ENCODE measurements at regions not wholly inside any gene's neighbourhood (a gene's known extent, or its start where the extent isn't known, plus 50 kb on each side); places are given as distances from the start of the nearest gene placed in this dataset.

DNA sequence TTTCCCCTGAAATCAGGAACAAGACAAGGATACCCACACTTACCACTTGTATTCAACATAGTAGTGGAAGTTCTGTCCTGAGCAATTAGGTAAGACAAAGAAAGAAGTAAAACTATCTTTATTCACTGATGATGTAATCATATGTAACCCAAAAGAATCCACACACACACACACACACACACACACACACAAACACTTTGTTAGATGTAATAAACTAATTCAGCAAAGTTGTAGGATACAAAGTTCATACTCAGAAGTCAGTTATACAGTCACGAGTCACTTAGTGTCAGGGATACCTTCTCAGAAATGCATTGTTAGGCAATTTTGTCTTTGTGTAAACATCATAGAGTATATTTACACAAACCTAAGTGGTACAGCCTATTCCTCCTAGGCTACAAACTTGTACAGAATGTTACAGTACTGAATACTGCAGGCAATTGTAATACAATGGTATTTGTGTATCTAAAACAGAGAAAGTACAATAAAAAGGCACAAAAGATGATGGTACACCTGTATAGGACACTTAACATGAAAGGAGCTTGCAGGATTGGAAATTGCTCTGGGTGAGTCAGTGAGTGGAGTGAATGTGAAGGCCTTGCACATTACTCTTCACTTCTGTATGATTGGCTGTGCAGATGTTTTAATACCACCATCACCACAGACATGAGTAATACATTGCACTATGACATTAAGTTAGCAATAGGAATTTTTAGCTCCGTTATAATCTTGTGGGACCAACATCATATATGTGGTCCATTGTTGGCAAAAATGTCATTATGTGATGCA, 370.1 kb downstream of the ZFHX3 start:
- intact Hi-C loops (cut with micrococcal nuclease), result no loop called here
- H3K27ac Mint-ChIP-seq, result no peak overlapping the region
- H3K4me3 Mint-ChIP-seq (ENCODE audit: low read depth), result no peak overlapping the region
- no peaks in the 10 kb centered on the region for H3K27me3 Mint-ChIP-seq (ENCODE audit: low read depth)
- DNase-seq (ENCODE audit: low spot score), result no peak
- no peaks in the 10 kb centered on the region for H3K4me1 Mint-ChIP-seq (ENCODE audit: low read depth)
- peaks cover 5% of the 10 kb centered on the region for H3K9me3 Mint-ChIP-seq
- H3K36me3 Mint-ChIP-seq (ENCODE audit: low read depth), result no peaks in the 10 kb centered on the region

GRCh38 chr16:72673118-72673517, 374.8 kb downstream of the ZFHX3 start:
- H3K36me3 Mint-ChIP-seq (ENCODE audit: low read depth), result no peaks in the 10 kb centered on the region
- intact Hi-C loops (cut with micrococcal nuclease), result no loop called here
- no peak overlapping the region for H3K4me3 Mint-ChIP-seq (ENCODE audit: low read depth)
- no peaks in the 10 kb centered on the region for H3K27me3 Mint-ChIP-seq (ENCODE audit: low read depth)
- DNase-seq (ENCODE audit: low spot score), result no peak
- H3K9me3 Mint-ChIP-seq, result peaks cover 20% of the 10 kb centered on the region
- H3K4me1 Mint-ChIP-seq (ENCODE audit: low read depth), result no peaks in the 10 kb centered on the region
- H3K27ac Mint-ChIP-seq, result no peak overlapping the region

GRCh38 chr16:72666267-72666666, 381.7 kb downstream of the ZFHX3 start:
- Mint-ChIP-seq H3K4me3 (ENCODE audit: low read depth) (no peak overlapping the region), H3K27me3 (ENCODE audit: low read depth) (peaks cover 7% of the 10 kb centered on the region), H3K27ac (no peak overlapping the region), H3K36me3 (ENCODE audit: low read depth) (no peaks in the 10 kb centered on the region), H3K9me3 (peaks cover 5% of the 10 kb centered on the region), H3K4me1 (ENCODE audit: low read depth) (peaks cover 26% of the 10 kb centered on the region)
- no peak for DNase-seq (ENCODE audit: low spot score)
- intact Hi-C loops (cut with micrococcal nuclease), result loop anchor here (5.0 to 10.0 kb wide), 3 partner anchors 389 to 1629 kb away; partner anchors contain the start of genes DHODH and PSMD7

GRCh38 chr16:72665701-72666100, 382.2 kb downstream of the ZFHX3 start:
- H3K4me3 Mint-ChIP-seq (ENCODE audit: low read depth), result peak overlapping the region; percentile 99
- intact Hi-C loops (cut with micrococcal nuclease), result loop anchor here (1.0 to 10.0 kb wide), 6 partner anchors 122 to 1629 kb away; partner anchors contain the start of genes DHODH and PSMD7
- H3K27me3 Mint-ChIP-seq (ENCODE audit: low read depth), result peaks cover 7% of the 10 kb centered on the region
- H3K9me3 Mint-ChIP-seq, result peaks cover 5% of the 10 kb centered on the region
- H3K4me1 Mint-ChIP-seq (ENCODE audit: low read depth), result peaks cover 26% of the 10 kb centered on the region
- DNase-seq (ENCODE audit: low spot score), result no peak
- no peak overlapping the region for H3K27ac Mint-ChIP-seq
- no peaks in the 10 kb centered on the region for H3K36me3 Mint-ChIP-seq (ENCODE audit: low read depth)

DNA sequence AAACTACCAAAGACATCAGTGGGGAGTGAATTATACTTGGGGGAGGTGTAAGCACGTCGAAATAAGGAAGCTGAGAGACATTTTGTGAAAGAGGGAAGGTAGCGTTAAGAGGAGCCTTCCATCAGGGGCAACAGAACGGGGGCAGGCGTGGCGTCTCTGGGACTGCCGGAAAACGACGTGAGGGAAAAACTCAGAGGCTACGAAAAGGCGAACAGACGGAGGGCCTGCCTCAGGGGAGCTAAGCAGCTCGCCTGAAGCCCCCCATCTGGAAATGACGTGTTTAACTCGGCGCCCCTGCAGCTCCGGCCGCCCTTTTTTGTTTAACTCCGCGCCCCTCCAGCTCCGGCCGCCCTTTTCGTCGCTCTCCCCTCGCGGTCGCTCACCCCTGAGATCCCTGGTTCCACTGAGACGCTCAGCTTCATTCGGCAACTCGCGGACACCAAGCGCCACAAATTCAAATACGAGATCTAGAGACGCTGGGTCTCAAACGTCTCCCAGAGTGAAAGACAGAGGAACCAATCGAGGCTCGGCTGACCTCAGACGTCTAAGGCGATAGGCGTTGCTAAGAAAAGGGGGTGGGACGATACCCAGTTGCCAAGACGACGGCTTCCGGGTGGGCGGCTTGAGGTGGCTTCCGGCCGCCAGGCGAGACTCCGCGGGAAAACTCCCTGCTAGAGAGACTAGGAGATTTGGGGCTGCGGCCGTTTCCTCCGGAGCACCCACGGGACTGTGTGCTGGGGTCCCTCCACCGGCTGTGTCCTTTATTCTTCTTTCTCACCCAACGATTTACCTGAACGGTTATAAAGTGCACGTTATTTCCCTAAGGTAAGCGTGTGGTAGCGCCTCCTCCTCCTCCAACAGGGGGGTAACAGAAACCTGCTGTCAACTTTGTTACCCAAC, 383.2 kb downstream of the ZFHX3 start:
- Mint-ChIP-seq H3K9me3 (peaks cover 5% of the 10 kb centered on the region), H3K4me1 (ENCODE audit: low read depth) (peaks cover 26% of the 10 kb centered on the region), H3K27me3 (ENCODE audit: low read depth) (peaks cover 7% of the 10 kb centered on the region), H3K4me3 (ENCODE audit: low read depth) (peak overlapping the region; percentile 99), H3K36me3 (ENCODE audit: low read depth) (no peaks in the 10 kb centered on the region), H3K27ac (peak overlapping the region; percentile 93)
- intact Hi-C loops (cut with micrococcal nuclease), result loop anchor here (1.0 to 10.0 kb wide), 6 partner anchors 123 to 1630 kb away; partner anchors contain the start of genes DHODH and PSMD7
- DNase-seq (ENCODE audit: low spot score), result peak; percentile 91

DNA sequence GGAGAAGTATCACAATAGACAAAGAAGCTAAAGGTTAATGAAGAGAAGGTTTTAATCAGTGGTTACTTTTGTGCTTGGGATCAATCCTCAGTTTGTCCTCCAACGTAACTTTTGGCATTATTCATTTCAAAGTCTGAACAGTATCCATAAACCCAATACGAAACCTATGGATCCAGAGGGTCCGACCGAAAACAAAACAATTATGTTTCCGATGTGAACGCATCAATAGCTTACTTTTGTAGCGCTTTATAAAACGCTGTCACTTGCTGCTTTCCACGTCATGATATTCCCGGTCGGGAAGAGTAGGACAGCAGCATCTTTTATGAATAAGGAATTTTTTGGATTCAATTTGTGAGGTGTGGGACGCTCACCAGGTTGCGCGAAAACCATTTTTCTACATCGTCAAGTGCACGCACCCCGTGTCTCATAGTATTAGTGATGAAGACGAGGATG, 383.8 kb downstream of the ZFHX3 start:
- peaks cover 29% of the 10 kb centered on the region for H3K4me1 Mint-ChIP-seq (ENCODE audit: low read depth)
- intact Hi-C loops (cut with micrococcal nuclease), result loop anchor here (2.0 to 10.0 kb wide), 4 partner anchors 189 to 1631 kb away; partner anchors contain the start of gene PSMD7

GRCh38 chr16:72658888-72659717, 388.8 kb downstream of the ZFHX3 start:
- H3K27ac Mint-ChIP-seq, result no peak overlapping the region
- peaks cover 25% of the 10 kb centered on the region for H3K4me1 Mint-ChIP-seq (ENCODE audit: low read depth)
- H3K4me3 Mint-ChIP-seq (ENCODE audit: low read depth), result no peak overlapping the region
- H3K27me3 Mint-ChIP-seq (ENCODE audit: low read depth), result peaks cover 8% of the 10 kb centered on the region
- intact Hi-C loops (cut with micrococcal nuclease), result no loop called here
- H3K36me3 Mint-ChIP-seq (ENCODE audit: low read depth), result no peaks in the 10 kb centered on the region
- peaks cover 5% of the 10 kb centered on the region for H3K9me3 Mint-ChIP-seq
- DNase-seq (ENCODE audit: low spot score), result no peak

More for the DNA sequence above, 383.8 kb downstream of the ZFHX3 start:
- Mint-ChIP-seq H3K36me3 (ENCODE audit: low read depth) (no peaks in the 10 kb centered on the region), H3K4me3 (ENCODE audit: low read depth) (peak overlapping the region; percentile 99), H3K27me3 (ENCODE audit: low read depth) (peaks cover 7% of the 10 kb centered on the region), H3K9me3 (peaks cover 5% of the 10 kb centered on the region), H3K27ac (peak overlapping the region; percentile 93)
- DNase-seq (ENCODE audit: low spot score), result peak; percentile 9

DNA sequence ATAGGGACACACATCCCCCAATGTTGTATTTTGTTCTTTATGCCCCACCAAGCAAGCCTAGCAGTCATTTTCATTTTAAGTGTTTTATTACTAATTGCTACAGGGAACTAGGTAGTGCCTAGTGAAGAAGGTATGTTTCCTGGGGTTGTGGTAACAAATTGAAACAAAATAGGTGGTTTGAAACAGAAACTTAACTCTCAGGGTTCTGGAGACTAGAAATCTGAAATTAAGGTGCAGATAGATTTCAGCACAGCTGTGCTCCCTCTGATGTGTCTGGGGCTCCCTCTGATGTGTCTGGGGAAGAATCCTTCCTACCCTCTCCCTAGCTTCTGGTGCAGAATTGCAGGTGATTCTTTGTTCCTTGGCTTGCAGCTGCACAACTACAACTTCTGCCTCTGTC, 390.1 kb downstream of the ZFHX3 start:
- Mint-ChIP-seq H3K36me3 (ENCODE audit: low read depth) (no peaks in the 10 kb centered on the region), H3K4me1 (ENCODE audit: low read depth) (peaks cover 19% of the 10 kb centered on the region), H3K4me3 (ENCODE audit: low read depth) (no peak overlapping the region), H3K9me3 (peaks cover 7% of the 10 kb centered on the region), H3K27ac (no peak overlapping the region), H3K27me3 (ENCODE audit: low read depth) (peaks cover 6% of the 10 kb centered on the region)
- intact Hi-C loops (cut with micrococcal nuclease), result no loop called here
- no peak for DNase-seq (ENCODE audit: low spot score)

GRCh38 chr16:72657164-72657563, 390.8 kb downstream of the ZFHX3 start:
- H3K4me3 Mint-ChIP-seq (ENCODE audit: low read depth), result no peak overlapping the region
- H3K4me1 Mint-ChIP-seq (ENCODE audit: low read depth), result peaks cover 17% of the 10 kb centered on the region
- peaks cover 10% of the 10 kb centered on the region for H3K9me3 Mint-ChIP-seq
- no peak for DNase-seq (ENCODE audit: low spot score)
- H3K27ac Mint-ChIP-seq, result no peak overlapping the region
- no peaks in the 10 kb centered on the region for H3K36me3 Mint-ChIP-seq (ENCODE audit: low read depth)
- H3K27me3 Mint-ChIP-seq (ENCODE audit: low read depth), result peaks cover 3% of the 10 kb centered on the region
- intact Hi-C loops (cut with micrococcal nuclease), result no loop called here

DNA sequence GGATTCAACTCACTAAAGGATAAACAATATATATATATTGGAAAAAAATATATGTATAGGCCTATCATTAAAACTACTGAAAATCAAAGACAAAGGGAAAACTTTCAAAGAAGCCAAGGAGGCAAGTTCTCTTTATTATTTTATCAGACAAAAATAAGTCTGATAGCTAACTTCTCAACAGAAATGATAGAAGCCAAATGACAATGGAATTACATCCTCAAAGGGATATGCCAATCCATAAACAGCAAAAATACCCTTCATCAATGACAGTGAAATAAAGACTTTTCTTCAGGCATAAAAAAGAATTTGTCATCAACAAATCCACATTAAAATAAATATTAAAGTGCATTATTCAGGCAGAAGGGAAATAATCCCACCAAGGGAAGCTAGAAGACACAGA, 393.4 kb downstream of the ZFHX3 start:
- no peak overlapping the region for H3K27ac Mint-ChIP-seq
- H3K27me3 Mint-ChIP-seq (ENCODE audit: low read depth), result peaks cover 3% of the 10 kb centered on the region
- no peak overlapping the region for H3K4me3 Mint-ChIP-seq (ENCODE audit: low read depth)
- peaks cover 9% of the 10 kb centered on the region for H3K9me3 Mint-ChIP-seq
- no peak for DNase-seq (ENCODE audit: low spot score)
- intact Hi-C loops (cut with micrococcal nuclease), result no loop called here
- H3K36me3 Mint-ChIP-seq (ENCODE audit: low read depth), result no peaks in the 10 kb centered on the region
- peaks cover 15% of the 10 kb centered on the region for H3K4me1 Mint-ChIP-seq (ENCODE audit: low read depth)

DNA sequence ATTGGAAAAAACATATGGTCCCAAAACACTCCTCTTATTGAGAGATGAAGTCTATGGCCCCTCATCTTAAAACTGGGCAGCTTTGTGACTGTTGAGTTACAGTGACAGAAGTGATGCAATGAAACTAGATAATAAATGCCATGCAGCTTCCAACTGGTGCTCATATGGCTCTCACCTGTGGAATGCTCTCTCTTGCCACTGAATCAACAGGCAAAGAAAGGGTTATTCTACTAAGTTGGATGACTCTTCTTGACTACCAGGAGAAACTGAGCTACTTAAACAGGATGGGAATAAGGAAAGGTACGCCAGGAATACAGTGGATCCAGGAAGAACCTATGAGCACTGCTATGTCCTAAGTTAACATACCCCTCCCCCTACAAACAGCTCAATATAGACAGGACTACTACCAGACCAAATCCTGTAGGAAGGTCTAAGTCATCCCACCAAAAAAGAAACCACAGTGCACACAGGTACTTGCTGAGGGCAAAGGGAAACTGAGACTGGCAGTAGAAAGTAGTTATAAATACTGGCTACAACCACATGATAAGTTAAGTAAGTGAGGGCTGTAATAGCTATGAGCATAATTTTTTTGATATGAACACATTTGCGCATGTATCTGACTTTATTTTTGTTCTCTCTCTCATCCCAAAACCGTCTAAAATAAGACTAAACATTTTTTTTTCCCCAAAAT, 398.5 kb downstream of the ZFHX3 start:
- DNase-seq (ENCODE audit: low spot score), result no peak
- H3K27me3 Mint-ChIP-seq (ENCODE audit: low read depth), result peaks cover 2% of the 10 kb centered on the region
- intact Hi-C loops (cut with micrococcal nuclease), result no loop called here
- peaks cover 11% of the 10 kb centered on the region for H3K9me3 Mint-ChIP-seq
- no peaks in the 10 kb centered on the region for H3K36me3 Mint-ChIP-seq (ENCODE audit: low read depth)
- H3K27ac Mint-ChIP-seq, result no peak overlapping the region
- no peak overlapping the region for H3K4me3 Mint-ChIP-seq (ENCODE audit: low read depth)
- H3K4me1 Mint-ChIP-seq (ENCODE audit: low read depth), result no peaks in the 10 kb centered on the region

- no peaks in the 10 kb centered on the region for H3K36me3 Mint-ChIP-seq (ENCODE audit: low read depth)
- H3K27ac Mint-ChIP-seq, result no peak overlapping the region
- intact Hi-C loops (cut with micrococcal nuclease), result no loop called here
- H3K4me3 Mint-ChIP-seq (ENCODE audit: low read depth), result no peak overlapping the region
- H3K9me3 Mint-ChIP-seq, result peaks cover 12% of the 10 kb centered on the region
- DNase-seq (ENCODE audit: low spot score), result no peak
- H3K4me1 Mint-ChIP-seq (ENCODE audit: low read depth), result no peaks in the 10 kb centered on the region
- H3K27me3 Mint-ChIP-seq (ENCODE audit: low read depth), result no peaks in the 10 kb centered on the region
Observed at GRCh38 chr16:72646615-72647014, 401.3 kb downstream of the ZFHX3 start.
